ENCODE measurements at regions not wholly inside any gene's neighbourhood (a gene's known extent, or its start where the extent isn't known, plus 50 kb on each side); places are given as distances from the start of the nearest gene placed in this dataset.

DNA sequence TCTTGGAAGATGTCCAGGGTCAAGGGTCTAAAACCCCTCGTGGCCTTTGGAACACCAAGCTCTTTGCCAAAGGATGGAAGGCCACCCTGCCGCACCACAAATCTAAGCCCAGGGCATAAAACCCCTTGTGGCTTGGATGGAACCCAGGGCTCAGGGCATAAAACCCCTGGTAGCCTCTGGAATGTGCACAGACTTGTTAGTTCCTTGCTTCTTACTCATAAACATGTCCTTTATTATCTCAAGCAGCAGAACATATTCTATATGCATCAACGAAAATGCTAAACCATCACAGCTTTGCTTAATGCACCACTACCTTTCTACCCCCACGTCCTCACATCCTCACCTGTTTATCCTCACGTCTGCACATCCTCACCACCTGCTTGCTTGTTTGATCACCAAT is 998.0 kb downstream of the DSC3 start:
- H3K4me3 ChIP-seq = no peak overlapping the region
- H3K4me1 ChIP-seq = no peaks in the 10 kb centered on the region
- H3K9me3 ChIP-seq (replicated peaks) = peaks cover 3% of the 10 kb centered on the region
- no peaks in the 10 kb centered on the region for H3K36me3 ChIP-seq
- no peak overlapping the region for H3K27ac ChIP-seq (replicated peaks)
- no peaks in the 10 kb centered on the region for H3K27me3 ChIP-seq (ENCODE audit: low read depth)
- intact Hi-C loops (cut with micrococcal nuclease) = no loop called here
- no peak for DNase-seq
- no peak for TF ChIP-seq CTCF (IDR thresholded peaks at IDR 0.05; ENCODE audit: borderline replicate concordance)

- Histone ChIP-seq H3K36me3 (no peaks in the 10 kb centered on the region), H3K9me3 (replicated peaks) (peaks cover 31% of the 10 kb centered on the region), H3K4me1 (no peaks in the 10 kb centered on the region), H3K27ac (replicated peaks) (no peak overlapping the region), H3K27me3 (ENCODE audit: low read depth) (no peaks in the 10 kb centered on the region), H3K4me3 (no peak overlapping the region)
- intact Hi-C loops (cut with micrococcal nuclease) = no loop called here
- no peak for DNase-seq
- TF ChIP-seq CTCF (IDR thresholded peaks at IDR 0.05; ENCODE audit: borderline replicate concordance) = no peak
Observed at GRCh38 chr18:30039201-30039600, 1003.3 kb downstream of the DSC3 start.

DNA sequence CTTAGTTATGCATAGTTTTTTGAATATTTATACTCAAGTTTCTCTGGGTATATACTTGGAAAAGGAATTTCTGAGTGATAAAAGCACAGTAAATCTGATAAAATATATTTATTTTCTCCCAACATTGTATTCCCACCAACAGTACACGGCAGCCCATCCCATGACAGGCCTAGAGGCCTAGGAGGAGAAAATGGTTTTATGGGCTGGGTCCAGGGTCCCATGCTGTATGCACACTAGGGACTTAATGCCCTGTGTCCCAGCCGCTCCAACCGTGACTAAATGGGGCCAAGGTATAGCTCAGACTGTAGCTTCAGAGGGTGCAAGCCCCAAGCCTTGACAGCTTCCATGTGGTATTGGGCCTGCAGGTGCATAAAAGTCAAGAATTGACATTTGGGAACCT is 1007.7 kb downstream of the DSC3 start:
- TF ChIP-seq CTCF (IDR thresholded peaks at IDR 0.05; ENCODE audit: borderline replicate concordance) = no peak
- Histone ChIP-seq H3K27ac (replicated peaks) (no peak overlapping the region), H3K9me3 (replicated peaks) (peaks cover 38% of the 10 kb centered on the region), H3K36me3 (no peaks in the 10 kb centered on the region), H3K4me1 (no peaks in the 10 kb centered on the region), H3K27me3 (ENCODE audit: low read depth) (no peaks in the 10 kb centered on the region), H3K4me3 (no peak overlapping the region)
- DNase-seq = no peak
- intact Hi-C loops (cut with micrococcal nuclease) = no loop called here

DNA sequence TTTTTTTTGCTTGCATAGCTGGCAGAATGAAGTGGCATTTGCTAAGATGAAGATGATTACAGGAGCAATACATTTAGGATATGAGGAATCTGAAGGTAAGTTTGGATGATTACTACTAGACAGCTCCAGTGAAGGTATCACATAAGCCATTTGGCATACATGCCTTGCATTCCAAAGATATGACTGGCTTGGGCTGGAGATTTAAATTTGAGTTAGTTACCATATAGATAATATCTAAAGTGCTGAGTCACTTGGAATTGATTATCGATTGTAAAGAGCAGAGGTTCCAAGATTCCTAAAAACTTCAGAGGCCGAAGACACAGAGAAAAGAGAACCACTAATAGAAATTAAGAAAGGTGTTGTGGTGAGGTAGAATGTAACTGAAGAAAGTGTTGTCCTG is 1026.4 kb downstream of the DSC3 start:
- TF ChIP-seq CTCF (IDR thresholded peaks at IDR 0.05; ENCODE audit: borderline replicate concordance) = no peak
- H3K4me1 ChIP-seq = no peaks in the 10 kb centered on the region
- intact Hi-C loops (cut with micrococcal nuclease) = no loop called here
- no peak overlapping the region for H3K27ac ChIP-seq (replicated peaks)
- no peaks in the 10 kb centered on the region for H3K36me3 ChIP-seq
- no peak overlapping the region for H3K4me3 ChIP-seq
- no peaks in the 10 kb centered on the region for H3K27me3 ChIP-seq (ENCODE audit: low read depth)
- DNase-seq = no peak
- H3K9me3 ChIP-seq (replicated peaks) = no peaks in the 10 kb centered on the region

DNA sequence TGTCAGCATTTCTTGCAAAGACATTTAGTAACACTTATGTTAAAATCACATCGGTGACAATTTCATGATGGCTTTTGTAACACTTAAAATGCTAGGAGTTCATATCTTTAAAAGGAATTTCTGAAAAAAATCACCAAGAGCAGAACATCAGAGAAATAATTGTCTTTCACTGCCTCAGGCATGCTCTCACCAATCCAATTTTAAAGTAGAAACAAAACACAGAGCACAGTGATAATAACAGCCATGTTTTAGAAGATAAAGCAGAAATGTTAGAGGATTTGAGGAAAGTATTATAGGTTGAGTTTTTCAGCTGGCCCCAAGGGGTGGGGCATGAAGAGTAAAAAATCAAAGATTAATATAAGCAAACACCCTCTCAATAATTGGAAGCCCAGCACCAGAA is 1037.6 kb downstream of the DSC3 start:
- Histone ChIP-seq H3K27me3 (ENCODE audit: low read depth) (no peaks in the 10 kb centered on the region), H3K4me1 (no peaks in the 10 kb centered on the region), H3K36me3 (no peaks in the 10 kb centered on the region), H3K9me3 (replicated peaks) (no peaks in the 10 kb centered on the region), H3K4me3 (no peak overlapping the region), H3K27ac (replicated peaks) (no peak overlapping the region)
- TF ChIP-seq CTCF (IDR thresholded peaks at IDR 0.05; ENCODE audit: borderline replicate concordance) = no peak
- intact Hi-C loops (cut with micrococcal nuclease) = no loop called here
- DNase-seq = no peak

DNA sequence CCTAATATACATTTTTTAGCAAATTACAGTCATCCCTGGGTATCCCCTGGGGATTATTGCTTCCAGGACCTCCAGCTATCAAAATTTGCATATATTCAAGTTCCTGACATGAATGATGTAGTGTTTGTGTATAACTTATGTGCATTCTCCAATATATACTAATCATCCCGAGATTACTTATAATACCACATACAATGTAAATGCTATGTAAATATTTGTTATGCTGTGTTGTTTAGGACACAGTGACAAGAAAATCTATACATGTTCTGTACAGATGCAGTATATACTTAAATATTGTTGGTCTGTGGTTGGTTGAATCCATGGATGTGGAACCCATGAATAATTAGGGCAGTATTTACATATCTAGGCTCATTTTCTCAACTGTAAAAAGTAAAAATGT is 1060.3 kb downstream of the DSC3 start:
- TF ChIP-seq CTCF (IDR thresholded peaks at IDR 0.05; ENCODE audit: borderline replicate concordance) = no peak
- H3K27ac ChIP-seq (replicated peaks) = no peak overlapping the region
- intact Hi-C loops (cut with micrococcal nuclease) = no loop called here
- no peak for DNase-seq
- H3K27me3 ChIP-seq (ENCODE audit: low read depth) = no peaks in the 10 kb centered on the region
- no peaks in the 10 kb centered on the region for H3K4me1 ChIP-seq
- H3K36me3 ChIP-seq = no peaks in the 10 kb centered on the region
- no peak overlapping the region for H3K4me3 ChIP-seq
- H3K9me3 ChIP-seq (replicated peaks) = peaks cover 18% of the 10 kb centered on the region
